Body of pancreas (tissue), 4 donors: ENCODE measurements at regions not wholly inside any gene's neighbourhood (a gene's known extent, or its start where the extent isn't known, plus 50 kb on each side); places are given as distances from the start of the nearest gene placed in this dataset.

Experiments used
- CTCF ChIP-seq, 7 experiments: fragments of 450-650 bp in 4 of 7; fragments of 200-600 bp in 3 of 7; sonication (generic) in 3 of 7; IDR thresholded peaks; one replicate each; pipeline ENCODE4 v1.5.1; 2016 to 2019; ENCODE audit warnings: antibody characterized with exemption in 7 of 7
- POLR2A ChIP-seq, 3 donors: fragments of 450-650 bp; IDR thresholded peaks; one replicate each; pipeline ENCODE4 v1.6.1; 2016; ENCODE audit warnings: antibody characterized with exemption in 3 of 3, mild to moderate bottlenecking in 2 of 3

- TF ChIP-seq CTCF (IDR thresholded peaks at IDR 0.05) (no peak), POLR2A (IDR thresholded peaks at IDR 0.05) (no peak)
These were observed 300.1 kb downstream of the C12orf50 start for GRCh38 chr12:87728931-87729593.
